GM21528 (cell line): ENCODE measurements at regions not wholly inside any gene's neighbourhood (a gene's known extent, or its start where the extent isn't known, plus 50 kb on each side); places are given as distances from the start of the nearest gene placed in this dataset.

Source experiments
- ATAC-seq: cut with Tn5 transposase; IDR thresholded peaks from one replicate; pipeline ENCODE4 v1.9.1; 2021; ENCODE audit warnings: mild to moderate bottlenecking, moderate library complexity; ENCODE audit not compliant: unreplicated experiment, low FRiP score

- no peak for ATAC-seq
Measured at GRCh38 chr1:63033211-63033610, 249.3 kb downstream of the ATG4C start.

- no peak for ATAC-seq
Measured at GRCh38 chr1:63034256-63034655, 250.3 kb downstream of the ATG4C start.

GRCh38 chr1:63038586-63038985, 254.7 kb downstream of the ATG4C start:
- ATAC-seq: no peak

GRCh38 chr1:63041660-63042059, 257.7 kb downstream of the ATG4C start:
- no peak for ATAC-seq

GRCh38 chr1:63042278-63042677, 258.3 kb downstream of the ATG4C start:
- ATAC-seq: no peak

- no peak for ATAC-seq
Measured at GRCh38 chr1:63046539-63046938, 262.6 kb downstream of the ATG4C start.

- no peak for ATAC-seq
Measured at GRCh38 chr1:63049135-63049534, 265.2 kb downstream of the ATG4C start.

- no peak for ATAC-seq
Measured at GRCh38 chr1:63051356-63051755, 267.4 kb downstream of the ATG4C start.

GRCh38 chr1:63051886-63052285, 268.0 kb downstream of the ATG4C start:
- no peak for ATAC-seq

- no peak for ATAC-seq
Measured at GRCh38 chr1:63054184-63054583, 268.2 kb upstream of the FOXD3 start.

GRCh38 chr1:63063367-63063766, 259.0 kb upstream of the FOXD3 start:
- ATAC-seq: no peak

GRCh38 chr1:63064135-63064534, 258.2 kb upstream of the FOXD3 start:
- no peak for ATAC-seq

GRCh38 chr1:63068626-63069025, 253.7 kb upstream of the FOXD3 start:
- ATAC-seq: no peak

GRCh38 chr1:63069214-63069613, 253.2 kb upstream of the FOXD3 start:
- ATAC-seq: no peak

- no peak for ATAC-seq
Measured at GRCh38 chr1:63073309-63074306, 248.8 kb upstream of the FOXD3 start.

- ATAC-seq: no peak
Measured at GRCh38 chr1:63074321-63074720, 248.0 kb upstream of the FOXD3 start.

GRCh38 chr1:63082766-63083165, 239.6 kb upstream of the FOXD3 start:
- no peak for ATAC-seq

- no peak for ATAC-seq
Measured at GRCh38 chr1:63087966-63088365, 234.4 kb upstream of the FOXD3 start.

GRCh38 chr1:63099188-63099587, 223.2 kb upstream of the FOXD3 start:
- ATAC-seq: no peak

GRCh38 chr1:63101336-63101735, 221.0 kb upstream of the FOXD3 start:
- ATAC-seq: no peak

- ATAC-seq: no peak
Measured at GRCh38 chr1:63103682-63104081, 218.7 kb upstream of the FOXD3 start.

GRCh38 chr1:63107066-63107465, 215.3 kb upstream of the FOXD3 start:
- no peak for ATAC-seq
